GM12878 (cell line): ENCODE measurements at regions not wholly inside any gene's neighbourhood (a gene's known extent, or its start where the extent isn't known, plus 50 kb on each side); places are given as distances from the start of the nearest gene placed in this dataset.

ENCODE experiments used
- ATAC-seq: fragments of 200-7000 bp; cut with Tn5 transposase; 3 replicates; pipeline ENCODE4 v1.9.1; 2020; ENCODE audit warnings: mild to moderate bottlenecking, moderate library complexity
- BruUV-seq: library from RNA; stranded (reverse); fragments of 400-500 nt; replicated peaks from 2 replicates; lab custom pipeline; 2021; lab: Mats Ljungman, UMichigan
- CTCF ChIA-PET: fragments of 300-600 bp; sonication (Branson Sonifier 250); formaldehyde crosslinking; extraction: SDS; loops from one replicate; lab custom pipeline; 2021; ENCODE audit warnings: inconsistent platforms; lab: Yijun Ruan, JAX
- POLR2A ChIA-PET: fragments of 350-600 bp; formaldehyde crosslinking; extraction: SDS; loops from one replicate; lab custom pipeline; 2021; ENCODE audit warnings: inconsistent platforms; lab: Charles Lee
- RAD21 ChIA-PET: fragments of 300-600 bp; sonication (Branson Sonifier 250); formaldehyde crosslinking; loops from one replicate; lab custom pipeline; 2023; ENCODE audit warnings: antibody characterized with exemption; ENCODE audit not compliant: unreplicated experiment; lab: Charles Lee
- SMC1A ChIA-PET: fragments of 300-600 bp; sonication (Branson Sonifier 250); formaldehyde crosslinking; loops from one replicate; lab custom pipeline; 2023; ENCODE audit not compliant: unreplicated experiment, uncharacterized antibody; lab: Charles Lee
- DNase-seq: peaks from one replicate; pipeline ENCODE4 v3.0.0-alpha.2; 2011; ENCODE audit warnings: low read depth, low spot score
- FAIRE-seq: peaks from 3 replicates; lab custom pipeline; 2011; peaks lifted over from hg19 to GRCh38; lab: Jason Lieb, UNC
- H2AFZ ChIP-seq: 2 replicates; pipeline ENCODE4 v1.6.0; 2011; ENCODE audit warnings: low read depth, low read length, control low read depth; ENCODE audit not compliant: control insufficient read depth
- H3K27ac ChIP-seq: 2 replicates; pipeline ENCODE4 v1.5.1; 2011; ENCODE audit warnings: control low read depth; ENCODE audit not compliant: control insufficient read depth, insufficient read depth
- H3K27me3 ChIP-seq, 2 experiments: replicated peaks in 1 of 2; 2 replicates each; pipeline versions ENCODE4 v1.6.0 to v1.6.1; 2011; ENCODE audit warnings: low read length in 1 of 2; ENCODE audit not compliant: control insufficient read depth in 2 of 2, insufficient read depth in 2 of 2
- H3K36me3 ChIP-seq, 2 experiments: 2 replicates each; pipeline ENCODE4 v1.5.1; 2011; ENCODE audit warnings: low read length in 1 of 2; ENCODE audit not compliant: control insufficient read depth in 2 of 2, insufficient read depth in 2 of 2
- H3K4me1 ChIP-seq: 2 replicates; pipeline ENCODE4 v1.6.1; 2011; ENCODE audit warnings: mild to moderate bottlenecking, low read length, moderate library complexity, mixed read lengths; ENCODE audit not compliant: control insufficient read depth, insufficient read depth
- H3K4me2 ChIP-seq: 2 replicates; pipeline ENCODE4 v1.6.0; 2011; ENCODE audit warnings: control low read depth; ENCODE audit not compliant: control insufficient read depth, insufficient read depth
- H3K4me3 ChIP-seq: fragments of 200-600 bp; sonication (generic); 2 replicates; pipeline ENCODE4 v1.5.1; 2016
- H3K79me2 ChIP-seq: 2 replicates; pipeline ENCODE4 v1.6.0; 2011; ENCODE audit warnings: low read length; ENCODE audit not compliant: control insufficient read depth, insufficient read depth
- H3K9ac ChIP-seq: 2 replicates; pipeline ENCODE4 v1.8.0; 2011; ENCODE audit warnings: low read length, control low read depth, mixed read lengths; ENCODE audit not compliant: control insufficient read depth, insufficient read depth
- H3K9me3 ChIP-seq: replicated peaks from 3 replicates; pipeline ENCODE4 v1.5.1; 2011; ENCODE audit warnings: mild to moderate bottlenecking, low read length; ENCODE audit not compliant: control insufficient read depth, insufficient read depth
- H4K20me1 ChIP-seq: 2 replicates; pipeline ENCODE4 v1.6.0; 2011; ENCODE audit not compliant: control insufficient read depth, insufficient read depth
- ASH2L ChIP-seq: fragments of 300-600, 200-600 bp; sonication (generic); IDR thresholded peaks from 2 replicates; pipeline ENCODE4 v1.6.1; 2017; ENCODE audit warnings: low read depth, mild to moderate bottlenecking, borderline replicate concordance
- ATF7 ChIP-seq: fragments of 450-650 bp; IDR thresholded peaks from 2 replicates; pipeline ENCODE4 v1.6.1; 2016; ENCODE audit warnings: low read depth, mild to moderate bottlenecking
- BHLHE40 ChIP-seq, 2 experiments: fragments of 450-650 bp in 1 of 2; IDR thresholded peaks; 2 replicates each; pipeline ENCODE4 v1.6.1; 2011 to 2017; ENCODE audit warnings: low read depth in 2 of 2, borderline replicate concordance in 1 of 2, improper control_type of control experiment in 1 of 2, low read length in 1 of 2, mild to moderate bottlenecking in 1 of 2
- GABPA ChIP-seq: IDR thresholded peaks from 2 replicates; pipeline ENCODE4 v1.6.1; 2014; ENCODE audit warnings: antibody characterized with exemption, low read depth, mild to moderate bottlenecking, inconsistent platforms
- JUND ChIP-seq: IDR thresholded peaks from 2 replicates; pipeline ENCODE4 v1.6.1; 2012; ENCODE audit warnings: low read depth, mild to moderate bottlenecking, low read length, improper control_type of control experiment, moderate library complexity
- MTA3 ChIP-seq: IDR thresholded peaks from 2 replicates; pipeline ENCODE4 v1.6.1; 2012; ENCODE audit warnings: low read length, inconsistent platforms, borderline replicate concordance
- NR2C1 ChIP-seq: fragments of 450-650 bp; IDR thresholded peaks from 2 replicates; pipeline ENCODE4 v1.6.1; 2017; ENCODE audit warnings: antibody characterized with exemption, mild to moderate bottlenecking, moderate library complexity
- NR2C2 ChIP-seq: IDR thresholded peaks from 2 replicates; pipeline ENCODE4 v1.6.1; 2011; ENCODE audit warnings: borderline replicate concordance, low read depth; ENCODE audit not compliant: control insufficient read depth, insufficient read length
- TCF3 ChIP-seq: IDR thresholded peaks from 2 replicates; pipeline ENCODE4 v1.6.1; 2012; ENCODE audit warnings: low read depth, mild to moderate bottlenecking, low read length, borderline replicate concordance; ENCODE audit not compliant: insufficient read depth
- WGBS: methylation state at CpG from one replicate; pipeline ENCODE4 v1.1.6; 2016; ENCODE audit warnings: low lambda C conversion rate; ENCODE audit not compliant: insufficient replicate concordance, insufficient coverage; ENCODE audit errors: missing lambda C conversion rate; 5-methylcytosine and 5-hydroxymethylcytosine counted together
- in situ Hi-C: fragments of 300-500 bp; cut with MboI; formaldehyde crosslinking; loops from 9 replicates; pipeline ENCODE4 v1.14.3; 2018; ENCODE audit warnings: mixed read lengths
- intact Hi-C: fragments of 100-400 bp; cut with micrococcal nuclease; formaldehyde crosslinking; loops from one replicate; pipeline ENCODE4 v1.14.2; 2022; ENCODE audit not compliant: unreplicated experiment

GRCh38 chr15:87756072-87756471, 500.5 kb downstream of the NTRK3 start:
- Histone ChIP-seq H3K36me3 (no peaks in the 10 kb centered on the region), H4K20me1 (no peaks in the 10 kb centered on the region), H3K4me3 (no peak overlapping the region), H3K4me1 (no peaks in the 10 kb centered on the region), H3K9me3 (no peaks in the 10 kb centered on the region), H3K4me2 (no peak overlapping the region), H2AFZ (no peak overlapping the region), H3K27me3 (no peaks in the 10 kb centered on the region), H3K79me2 (no peaks in the 10 kb centered on the region), H3K9ac (no peak overlapping the region), H3K27ac (no peak overlapping the region)
- intact Hi-C loops: no loop called here
- no peak for DNase-seq
- 32% methylated on average over 3 of the region's 3 CpGs for WGBS
- FAIRE-seq: no peak
- no peak for ATAC-seq
- in situ Hi-C loops: no loop called here
- ChIA-PET RAD21 (no interaction called here), CTCF (no interaction called here), POLR2A (no interaction called here), SMC1A (no interaction called here)
- no TSS peak for BruUV-seq
- no peak for TF ChIP-seq GABPA
- TF ChIP-seq NR2C1: no peak

GRCh38 chr15:87755226-87755625, 501.3 kb downstream of the NTRK3 start:
- ChIA-PET CTCF (no interaction called here), SMC1A (no interaction called here), RAD21 (no interaction called here), POLR2A (no interaction called here)
- Histone ChIP-seq H2AFZ (no peak overlapping the region), H3K79me2 (no peaks in the 10 kb centered on the region), H4K20me1 (no peaks in the 10 kb centered on the region), H3K9me3 (no peaks in the 10 kb centered on the region), H3K4me1 (no peaks in the 10 kb centered on the region), H3K9ac (no peak overlapping the region), H3K4me2 (no peak overlapping the region), H3K27me3 (no peaks in the 10 kb centered on the region), H3K27ac (no peak overlapping the region), H3K36me3 (no peaks in the 10 kb centered on the region), H3K4me3 (no peak overlapping the region)
- intact Hi-C loops (no loop called here), in situ Hi-C loops (no loop called here)
- BruUV-seq: no TSS peak
- ATAC-seq (no peak), DNase-seq (no peak), FAIRE-seq (no peak)
- WGBS: 14% methylated on average over 4 of the region's 4 CpGs
- TF ChIP-seq BHLHE40 (IDR thresholded peaks at IDR 0.05; ENCODE audit: borderline replicate concordance in 1 of 2, low read depth in 2 of 2, low read length in 1 of 2) (no peak), ASH2L (no peak), MTA3 (no peak), TCF3 (no peak), ATF7 (no peak), NR2C2 (no peak), JUND (no peak)
